Liver (tissue), 3 donors: ENCODE measurements at regions not wholly inside any gene's neighbourhood (a gene's known extent, or its start where the extent isn't known, plus 50 kb on each side); places are given as distances from the start of the nearest gene placed in this dataset.

ENCODE experiments used
- CTCF ChIP-seq: fragments of 150-350 bp; IDR thresholded peaks from 2 replicates; pipeline ENCODE4 v1.5.1; 2017; ENCODE audit warnings: improper control_type of control experiment, low read depth, low read length; ENCODE audit not compliant: missing input control
- EGR1 ChIP-seq, 2 donors: IDR thresholded peaks; 2 replicates each; pipeline ENCODE4 v1.6.1; 2016 to 2018; ENCODE audit warnings: antibody characterized with exemption in 2 of 2, low read depth in 2 of 2
- JUND ChIP-seq, 2 donors: IDR thresholded peaks; 2 replicates each; pipeline ENCODE4 v1.6.1; 2016; ENCODE audit warnings: antibody characterized with exemption in 2 of 2
- MAX ChIP-seq: IDR thresholded peaks from 2 replicates; pipeline ENCODE4 v1.6.1; 2016; ENCODE audit warnings: antibody characterized with exemption
- RAD21 ChIP-seq, 2 donors: IDR thresholded peaks; 2 replicates each; pipeline ENCODE4 v1.6.1; 2016; ENCODE audit warnings: antibody characterized with exemption in 2 of 2, mild to moderate bottlenecking in 2 of 2
- REST ChIP-seq: IDR thresholded peaks from 2 replicates; pipeline ENCODE4 v1.6.1; 2016; ENCODE audit warnings: antibody characterized with exemption, mild to moderate bottlenecking
- SP1 ChIP-seq: IDR thresholded peaks from 2 replicates; pipeline ENCODE4 v1.6.1; 2018; ENCODE audit warnings: antibody characterized with exemption, mild to moderate bottlenecking
- TAF1 ChIP-seq: conservative IDR thresholded peaks from 2 replicates; pipeline ENCODE4 v1.6.1; 2016; ENCODE audit warnings: antibody characterized with exemption, mild to moderate bottlenecking
- YY1 ChIP-seq: IDR thresholded peaks from 2 replicates; pipeline ENCODE4 v1.6.1; 2016; ENCODE audit warnings: antibody characterized with exemption, mild to moderate bottlenecking
- donor health status: healthy.
- donor health status: healthy.

- TF ChIP-seq CTCF = no peak
- no peak for TF ChIP-seq MAX
- TF ChIP-seq RAD21 (IDR thresholded peaks at IDR 0.05) = no peak
- TF ChIP-seq JUND (IDR thresholded peaks at IDR 0.05) = no peak
- TF ChIP-seq YY1 = no peak
- TF ChIP-seq REST = no peak
- TF ChIP-seq EGR1 (IDR thresholded peaks at IDR 0.05; ENCODE audit: low read depth in 2 of 2) = no peak
- no peak for TF ChIP-seq SP1
- no peak for TF ChIP-seq TAF1
These were observed 791.6 kb downstream of the GALR1 start for GRCh38 chr18:78041218-78041617.
